Effector memory CD8-positive, alpha-beta T cell (primary cell): ENCODE measurements at regions not wholly inside any gene's neighbourhood (a gene's known extent, or its start where the extent isn't known, plus 50 kb on each side); places are given as distances from the start of the nearest gene placed in this dataset.
"Not testable (repeated sequence)": the region's sequence is repeated elsewhere in the genome, so short reads cannot be mapped to it uniquely, and the experiment has no call there.

Experiments
- ATAC-seq: fragments of 150-1000 bp; cut with Tn5 transposase; replicated peaks from 2 replicates; pipeline ENCODE4 v1.10.0; 2021; ENCODE audit warnings: mild to moderate bottlenecking, moderate library complexity
- DNase-seq, 3 experiments: peaks; one replicate each; pipeline ENCODE4 v3.0.0; 2021
- H3K27ac Mint-ChIP-seq, 2 donors: one replicate each; pipeline ENCODE4 v1.8.0; 2022; ENCODE audit warnings: mild to moderate bottlenecking in 2 of 2, mixed read lengths in 2 of 2, moderate library complexity in 2 of 2
- H3K27me3 Mint-ChIP-seq, 2 donors: one replicate each; pipeline ENCODE4 v1.8.0; 2022; ENCODE audit warnings: mixed read lengths in 2 of 2
- H3K36me3 Mint-ChIP-seq: one replicate; pipeline ENCODE4 v1.8.0; 2022; ENCODE audit warnings: mild to moderate bottlenecking, moderate library complexity, mixed read lengths; ENCODE audit not compliant: insufficient read depth
- H3K4me1 Mint-ChIP-seq, 2 donors: one replicate each; pipeline ENCODE4 v1.8.0; 2022; ENCODE audit warnings: low read depth in 2 of 2, mixed read lengths in 2 of 2
- H3K4me3 Mint-ChIP-seq, 2 donors: one replicate each; pipeline ENCODE4 v1.8.0; 2022; ENCODE audit warnings: mild to moderate bottlenecking in 2 of 2, mixed read lengths in 2 of 2, moderate library complexity in 2 of 2
- H3K9me3 Mint-ChIP-seq, 2 donors: one replicate each; pipeline ENCODE4 v1.8.0; 2022; ENCODE audit warnings: mixed read lengths in 2 of 2

- Mint-ChIP-seq H3K27me3 (peaks cover 51 to 70% of the 10 kb centered on the region in 2 donors), H3K4me3 (no peak overlapping the region), H3K4me1 (peaks cover 0 to 2% of the 10 kb centered on the region in 2 donors), H3K36me3 (peaks cover 3% of the 10 kb centered on the region), H3K9me3 (no peaks in the 10 kb centered on the region), H3K27ac (no peak overlapping the region)
- DNase-seq (no peak), ATAC-seq (no peak)
These were observed 130.4 kb downstream of the GALR1 start for GRCh38 chr18:77379976-77380509.

GRCh38 chr18:77380695-77381094, 131.0 kb downstream of the GALR1 start:
- H3K36me3 Mint-ChIP-seq = peaks cover 3% of the 10 kb centered on the region
- H3K4me3 Mint-ChIP-seq = no peak overlapping the region
- H3K27ac Mint-ChIP-seq = no peak overlapping the region
- peaks cover 51 to 70% of the 10 kb centered on the region in 2 donors for H3K27me3 Mint-ChIP-seq
- H3K4me1 Mint-ChIP-seq = peaks cover 0 to 2% of the 10 kb centered on the region in 2 donors
- no peaks in the 10 kb centered on the region for H3K9me3 Mint-ChIP-seq
- no peak for ATAC-seq
- DNase-seq = no peak

GRCh38 chr18:77392321-77392720, 142.7 kb downstream of the GALR1 start:
- H3K9me3 Mint-ChIP-seq = no peaks in the 10 kb centered on the region
- no peaks in the 10 kb centered on the region for H3K4me1 Mint-ChIP-seq
- H3K27ac Mint-ChIP-seq = no peak overlapping the region
- DNase-seq (no peak), ATAC-seq (no peak)
- H3K4me3 Mint-ChIP-seq = no peak overlapping the region
- H3K27me3 Mint-ChIP-seq = peaks cover 20 to 38% of the 10 kb centered on the region in 2 donors
- no peaks in the 10 kb centered on the region for H3K36me3 Mint-ChIP-seq

- Mint-ChIP-seq H3K36me3 (no peaks in the 10 kb centered on the region), H3K4me1 (no peaks in the 10 kb centered on the region), H3K9me3 (no peaks in the 10 kb centered on the region), H3K27me3 (peaks cover 20 to 36% of the 10 kb centered on the region in 2 donors), H3K4me3 (no peak overlapping the region), H3K27ac (no peak overlapping the region)
- ATAC-seq = no peak
- DNase-seq = no peak
These were observed 143.9 kb downstream of the GALR1 start for GRCh38 chr18:77393519-77393918.

GRCh38 chr18:77395953-77396352, 146.3 kb downstream of the GALR1 start:
- H3K9me3 Mint-ChIP-seq = no peaks in the 10 kb centered on the region
- peaks cover 16 to 20% of the 10 kb centered on the region in 2 donors for H3K27me3 Mint-ChIP-seq
- ATAC-seq (no peak), DNase-seq (no peak)
- no peaks in the 10 kb centered on the region for H3K36me3 Mint-ChIP-seq
- H3K4me1 Mint-ChIP-seq = no peaks in the 10 kb centered on the region
- H3K27ac Mint-ChIP-seq = no peak overlapping the region
- no peak overlapping the region for H3K4me3 Mint-ChIP-seq

GRCh38 chr18:77397056-77397455, 147.4 kb downstream of the GALR1 start:
- Mint-ChIP-seq H3K27me3 (peaks cover 16 to 19% of the 10 kb centered on the region in 2 donors), H3K27ac (no peak overlapping the region), H3K4me1 (no peaks in the 10 kb centered on the region), H3K36me3 (no peaks in the 10 kb centered on the region), H3K4me3 (no peak overlapping the region), H3K9me3 (no peaks in the 10 kb centered on the region)
- no peak for ATAC-seq
- no peak for DNase-seq

- DNase-seq (no peak), ATAC-seq (no peak)
- Mint-ChIP-seq H3K36me3 (no peaks in the 10 kb centered on the region), H3K9me3 (no peaks in the 10 kb centered on the region), H3K4me3 (no peak overlapping the region), H3K27me3 (peaks cover 10 to 13% of the 10 kb centered on the region in 2 donors), H3K27ac (no peak overlapping the region), H3K4me1 (no peaks in the 10 kb centered on the region)
These were observed 148.0 kb downstream of the GALR1 start for GRCh38 chr18:77397617-77398016.

- H3K27me3 Mint-ChIP-seq = no peaks in the 10 kb centered on the region
- H3K4me3 Mint-ChIP-seq = no peak overlapping the region
- H3K36me3 Mint-ChIP-seq = no peaks in the 10 kb centered on the region
- no peak for DNase-seq
- H3K4me1 Mint-ChIP-seq = no peaks in the 10 kb centered on the region
- H3K27ac Mint-ChIP-seq = no peak overlapping the region
- no peak for ATAC-seq
- H3K9me3 Mint-ChIP-seq = no peaks in the 10 kb centered on the region
These were observed 150.9 kb downstream of the GALR1 start for GRCh38 chr18:77400561-77400960.

- Mint-ChIP-seq H3K9me3 (no peaks in the 10 kb centered on the region), H3K27ac (no peak overlapping the region), H3K27me3 (peaks cover 0 to 3% of the 10 kb centered on the region in 2 donors), H3K36me3 (no peaks in the 10 kb centered on the region), H3K4me1 (no peaks in the 10 kb centered on the region), H3K4me3 (no peak overlapping the region)
- no peak for ATAC-seq
- DNase-seq = no peak
These were observed 151.5 kb downstream of the GALR1 start for GRCh38 chr18:77401173-77401572.

- H3K4me1 Mint-ChIP-seq = no peaks in the 10 kb centered on the region
- no peak for ATAC-seq
These were observed 154.4 kb downstream of the GALR1 start for GRCh38 chr18:77403969-77404535.

GRCh38 chr18:77405096-77405495, 155.4 kb downstream of the GALR1 start:
- no peak overlapping the region for H3K27ac Mint-ChIP-seq
- no peak for DNase-seq
- peaks cover 0 to 6% of the 10 kb centered on the region in 2 donors for H3K27me3 Mint-ChIP-seq
- no peak overlapping the region for H3K4me3 Mint-ChIP-seq
- no peak for ATAC-seq
- no peaks in the 10 kb centered on the region for H3K9me3 Mint-ChIP-seq
- no peaks in the 10 kb centered on the region for H3K4me1 Mint-ChIP-seq
- no peaks in the 10 kb centered on the region for H3K36me3 Mint-ChIP-seq

More at GRCh38 chr18:77403969-77404535, 154.4 kb downstream of the GALR1 start:
- no peak overlapping the region for H3K27ac Mint-ChIP-seq
- no peak overlapping the region for H3K4me3 Mint-ChIP-seq
- no peaks in the 10 kb centered on the region for H3K36me3 Mint-ChIP-seq
- H3K27me3 Mint-ChIP-seq = peaks cover 0 to 6% of the 10 kb centered on the region in 2 donors
- no peaks in the 10 kb centered on the region for H3K9me3 Mint-ChIP-seq
- no peak for DNase-seq

- DNase-seq (no peak), ATAC-seq (no peak)
- H3K36me3 Mint-ChIP-seq = no peaks in the 10 kb centered on the region
- no peaks in the 10 kb centered on the region for H3K4me1 Mint-ChIP-seq
- H3K27ac Mint-ChIP-seq = no peak overlapping the region
- no peak overlapping the region for H3K4me3 Mint-ChIP-seq
- no peaks in the 10 kb centered on the region for H3K9me3 Mint-ChIP-seq
- peaks cover 0 to 6% of the 10 kb centered on the region in 2 donors for H3K27me3 Mint-ChIP-seq
These were observed 158.1 kb downstream of the GALR1 start for GRCh38 chr18:77407733-77408132.

- H3K27me3 Mint-ChIP-seq = peaks cover 22 to 37% of the 10 kb centered on the region in 2 donors
- H3K4me3 Mint-ChIP-seq, DNase-seq, H3K4me1 Mint-ChIP-seq, H3K36me3 Mint-ChIP-seq, H3K27ac Mint-ChIP-seq, ATAC-seq, H3K9me3 Mint-ChIP-seq: not testable (repeated sequence)
These were observed 171.9 kb downstream of the GALR1 start for GRCh38 chr18:77421546-77421945.

- Mint-ChIP-seq H3K9me3 (no peaks in the 10 kb centered on the region), H3K36me3 (no peaks in the 10 kb centered on the region), H3K4me1 (no peaks in the 10 kb centered on the region), H3K27me3 (peaks cover 32 to 49% of the 10 kb centered on the region in 2 donors), H3K27ac (no peak overlapping the region), H3K4me3 (no peak overlapping the region)
- DNase-seq (no peak), ATAC-seq (no peak)
These were observed 173.6 kb downstream of the GALR1 start for GRCh38 chr18:77422974-77423867.
